Neural progenitor cell (in vitro differentiated cells): ENCODE measurements at regions not wholly inside any gene's neighbourhood (a gene's known extent, or its start where the extent isn't known, plus 50 kb on each side); places are given as distances from the start of the nearest gene placed in this dataset.

Experiments
- DNase-seq: peaks from one replicate; pipeline ENCODE4 v3.0.0-alpha.2; 2016; ENCODE audit warnings: low spot score
- H2AFZ ChIP-seq: fragments of 200-600 bp; sonication (generic); replicated peaks from 2 replicates; pipeline ENCODE4 v1.6.1; 2016; ENCODE audit warnings: antibody characterized with exemption
- H3F3A ChIP-seq: fragments of 200-600 bp; sonication (generic); 2 replicates; pipeline ENCODE4 v1.6.1; 2016; ENCODE audit warnings: antibody characterized with exemption, low read depth
- H3K27ac ChIP-seq: fragments of 200-600 bp; sonication (generic); 2 replicates; pipeline ENCODE4 v1.5.1; 2016; ENCODE audit warnings: mild to moderate bottlenecking
- H3K27me3 ChIP-seq: fragments of 200-600 bp; sonication (generic); 2 replicates; pipeline ENCODE4 v1.6.1; 2016; ENCODE audit warnings: mild to moderate bottlenecking, moderate library complexity
- H3K36me3 ChIP-seq: fragments of 200-600 bp; sonication (generic); 2 replicates; pipeline ENCODE4 v1.5.1; 2016
- H3K4me1 ChIP-seq: fragments of 200-600 bp; sonication (generic); 2 replicates; pipeline ENCODE4 v1.6.1; 2016; ENCODE audit warnings: mixed run types
- H3K4me2 ChIP-seq: fragments of 200-600 bp; sonication (generic); 2 replicates; pipeline ENCODE4 v1.6.1; 2016
- H3K4me3 ChIP-seq: fragments of 200-600 bp; sonication (generic); 2 replicates; pipeline ENCODE4 v1.5.1; 2016
- H3K79me2 ChIP-seq: fragments of 200-600 bp; sonication (generic); 2 replicates; pipeline ENCODE4 v1.6.1; 2016; ENCODE audit warnings: low read depth
- H3K9ac ChIP-seq: fragments of 200-600 bp; sonication (generic); 2 replicates; pipeline ENCODE4 v1.6.1; 2016
- H3K9me3 ChIP-seq: fragments of 200-600 bp; sonication (generic); 2 replicates; pipeline ENCODE4 v1.5.1; 2016; ENCODE audit warnings: low read depth
- H4K20me1 ChIP-seq: fragments of 200-600 bp; sonication (generic); 2 replicates; pipeline ENCODE4 v1.6.1; 2016; ENCODE audit warnings: low read depth
- H3K27ac Mint-ChIP-seq: 3 replicates; pipeline ENCODE4 v1.8.0; 2021; ENCODE audit warnings: mixed read lengths
- H3K27me3 Mint-ChIP-seq: 2 replicates; pipeline ENCODE4 v1.8.0; 2022; ENCODE audit warnings: low read depth, mild to moderate bottlenecking, inconsistent platforms, moderate library complexity, mixed read lengths; ENCODE audit not compliant: insufficient read depth
- H3K36me3 Mint-ChIP-seq: 3 replicates; pipeline ENCODE4 v1.8.0; 2021; ENCODE audit warnings: mixed read lengths
- H3K4me1 Mint-ChIP-seq: 3 replicates; pipeline ENCODE4 v1.8.0; 2021; ENCODE audit warnings: mixed read lengths
- H3K4me3 Mint-ChIP-seq: 3 replicates; pipeline ENCODE4 v1.8.0; 2021; ENCODE audit warnings: mild to moderate bottlenecking, moderate library complexity, mixed read lengths
- H3K9me3 Mint-ChIP-seq: 3 replicates; pipeline ENCODE4 v1.8.0; 2020; ENCODE audit warnings: mixed read lengths
- EZH2 ChIP-seq: fragments of 200-600 bp; sonication (generic); IDR thresholded peaks from 2 replicates; pipeline ENCODE4 v1.6.1; 2017; ENCODE audit warnings: antibody characterized with exemption, mild to moderate bottlenecking, moderate library complexity
- EZH2phosphoT487 ChIP-seq: fragments of 200-600 bp; sonication (generic); IDR thresholded peaks from 2 replicates; pipeline ENCODE4 v1.6.1; 2017; ENCODE audit warnings: antibody characterized with exemption
- TF ChIP-seq, protein P1 (sequence below): fragments of 200-600 bp; sonication (generic); IDR thresholded peaks from 2 replicates; pipeline ENCODE4 v1.5.1; 2017; ENCODE audit warnings: antibody characterized with exemption, mild to moderate bottlenecking

GRCh38 chr14:54086767-54087166 is 130.1 kb upstream of the BMP4 start:
- H3K79me2 ChIP-seq = no peaks in the 10 kb centered on the region
- no peak overlapping the region for H3K27ac ChIP-seq
- peaks cover 3% of the 10 kb centered on the region for H3K4me1 ChIP-seq
- H3K36me3 ChIP-seq = no peaks in the 10 kb centered on the region
- TF ChIP-seq EZH2 (no peak), EZH2phosphoT487 (no peak)
- TF ChIP-seq, protein P1, sequence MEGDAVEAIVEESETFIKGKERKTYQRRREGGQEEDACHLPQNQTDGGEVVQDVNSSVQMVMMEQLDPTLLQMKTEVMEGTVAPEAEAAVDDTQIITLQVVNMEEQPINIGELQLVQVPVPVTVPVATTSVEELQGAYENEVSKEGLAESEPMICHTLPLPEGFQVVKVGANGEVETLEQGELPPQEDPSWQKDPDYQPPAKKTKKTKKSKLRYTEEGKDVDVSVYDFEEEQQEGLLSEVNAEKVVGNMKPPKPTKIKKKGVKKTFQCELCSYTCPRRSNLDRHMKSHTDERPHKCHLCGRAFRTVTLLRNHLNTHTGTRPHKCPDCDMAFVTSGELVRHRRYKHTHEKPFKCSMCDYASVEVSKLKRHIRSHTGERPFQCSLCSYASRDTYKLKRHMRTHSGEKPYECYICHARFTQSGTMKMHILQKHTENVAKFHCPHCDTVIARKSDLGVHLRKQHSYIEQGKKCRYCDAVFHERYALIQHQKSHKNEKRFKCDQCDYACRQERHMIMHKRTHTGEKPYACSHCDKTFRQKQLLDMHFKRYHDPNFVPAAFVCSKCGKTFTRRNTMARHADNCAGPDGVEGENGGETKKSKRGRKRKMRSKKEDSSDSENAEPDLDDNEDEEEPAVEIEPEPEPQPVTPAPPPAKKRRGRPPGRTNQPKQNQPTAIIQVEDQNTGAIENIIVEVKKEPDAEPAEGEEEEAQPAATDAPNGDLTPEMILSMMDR = no peak
- Mint-ChIP-seq H3K27ac (no peak overlapping the region), H3K9me3 (peaks cover 2% of the 10 kb centered on the region), H3K4me1 (no peaks in the 10 kb centered on the region), H3K4me3 (no peak overlapping the region), H3K36me3 (no peaks in the 10 kb centered on the region), H3K27me3 (no peaks in the 10 kb centered on the region)
- no peak for DNase-seq
- no peaks in the 10 kb centered on the region for H3F3A ChIP-seq
- no peak overlapping the region for H3K4me3 ChIP-seq
- no peaks in the 10 kb centered on the region for H3K27me3 ChIP-seq
- no peaks in the 10 kb centered on the region for H3K9me3 ChIP-seq
- no peak overlapping the region for H3K9ac ChIP-seq
- H2AFZ ChIP-seq = peak overlapping the region; percentile 58
- H3K4me2 ChIP-seq = no peak overlapping the region
- H4K20me1 ChIP-seq = no peaks in the 10 kb centered on the region

DNA sequence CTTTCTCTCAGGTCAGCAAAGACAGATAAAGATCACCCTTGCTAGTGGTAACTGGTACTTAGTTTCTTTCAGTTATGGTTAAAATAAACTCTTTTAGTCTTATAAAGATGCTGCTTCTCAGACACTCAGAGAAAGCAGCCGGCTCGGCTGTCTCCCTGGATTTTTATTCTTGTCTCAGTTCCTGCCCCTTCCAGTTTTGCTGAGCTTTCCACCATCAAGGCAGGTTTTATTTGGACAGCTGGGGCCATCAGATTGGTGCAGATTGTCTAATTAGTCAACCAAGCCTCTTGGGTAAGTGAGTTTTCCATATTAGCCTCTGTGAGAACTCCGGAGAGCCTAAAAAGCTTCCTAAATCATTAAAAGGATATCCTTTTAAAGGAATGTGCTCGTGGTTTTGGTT is 130.8 kb upstream of the BMP4 start:
- Histone ChIP-seq H3F3A (no peaks in the 10 kb centered on the region), H3K4me1 (peaks cover 3% of the 10 kb centered on the region), H3K4me3 (no peak overlapping the region), H3K9ac (no peak overlapping the region), H3K27me3 (no peaks in the 10 kb centered on the region), H3K9me3 (no peaks in the 10 kb centered on the region), H3K36me3 (peaks cover 3% of the 10 kb centered on the region), H2AFZ (peak overlapping the region; percentile 58), H3K4me2 (no peak overlapping the region), H3K79me2 (no peaks in the 10 kb centered on the region), H3K27ac (no peak overlapping the region), H4K20me1 (no peaks in the 10 kb centered on the region)
- no peaks in the 10 kb centered on the region for H3K27me3 Mint-ChIP-seq
- peaks cover 4% of the 10 kb centered on the region for H3K9me3 Mint-ChIP-seq
- H3K4me1 Mint-ChIP-seq = no peaks in the 10 kb centered on the region
- no peak for DNase-seq
- TF ChIP-seq, protein P1 = no peak
- TF ChIP-seq EZH2 (no peak), EZH2phosphoT487 (no peak)
- no peak overlapping the region for H3K27ac Mint-ChIP-seq
- no peaks in the 10 kb centered on the region for H3K36me3 Mint-ChIP-seq
- H3K4me3 Mint-ChIP-seq = no peak overlapping the region

- Histone ChIP-seq H3K4me3 (no peak overlapping the region), H3K27ac (no peak overlapping the region), H3K4me2 (no peak overlapping the region), H3K4me1 (peaks cover 3% of the 10 kb centered on the region), H2AFZ (peak overlapping the region; percentile 33), H3F3A (no peaks in the 10 kb centered on the region), H3K9ac (no peak overlapping the region), H3K36me3 (peaks cover 3% of the 10 kb centered on the region), H4K20me1 (no peaks in the 10 kb centered on the region), H3K27me3 (no peaks in the 10 kb centered on the region), H3K79me2 (no peaks in the 10 kb centered on the region), H3K9me3 (no peaks in the 10 kb centered on the region)
- Mint-ChIP-seq H3K9me3 (peaks cover 4% of the 10 kb centered on the region), H3K4me3 (no peak overlapping the region), H3K27me3 (no peaks in the 10 kb centered on the region), H3K4me1 (no peaks in the 10 kb centered on the region), H3K36me3 (no peaks in the 10 kb centered on the region), H3K27ac (no peak overlapping the region)
- no peak for DNase-seq
- TF ChIP-seq EZH2 = no peak
These were observed 131.6 kb upstream of the BMP4 start for GRCh38 chr14:54088271-54088670.

GRCh38 chr14:54090274-54090673 is 133.6 kb upstream of the BMP4 start:
- no peak overlapping the region for H3K4me2 ChIP-seq
- TF ChIP-seq, protein P1 = no peak
- TF ChIP-seq EZH2phosphoT487 (no peak), EZH2 (no peak)
- no peaks in the 10 kb centered on the region for H3K4me1 ChIP-seq
- H4K20me1 ChIP-seq = no peaks in the 10 kb centered on the region
- Mint-ChIP-seq H3K9me3 (peaks cover 19% of the 10 kb centered on the region), H3K36me3 (no peaks in the 10 kb centered on the region), H3K4me3 (no peak overlapping the region), H3K27me3 (no peaks in the 10 kb centered on the region), H3K4me1 (no peaks in the 10 kb centered on the region), H3K27ac (no peak overlapping the region)
- H3K27me3 ChIP-seq = no peaks in the 10 kb centered on the region
- H3K79me2 ChIP-seq = no peaks in the 10 kb centered on the region
- no peak overlapping the region for H3K4me3 ChIP-seq
- H3K36me3 ChIP-seq = peaks cover 3% of the 10 kb centered on the region
- no peaks in the 10 kb centered on the region for H3F3A ChIP-seq
- H3K9ac ChIP-seq = no peak overlapping the region
- DNase-seq = no peak
- no peak overlapping the region for H3K27ac ChIP-seq
- H3K9me3 ChIP-seq = peaks cover 11% of the 10 kb centered on the region
- no peak overlapping the region for H2AFZ ChIP-seq
